H1 (cell line): ENCODE measurements at regions not wholly inside any gene's neighbourhood (a gene's known extent, or its start where the extent isn't known, plus 50 kb on each side); places are given as distances from the start of the nearest gene placed in this dataset.

ENCODE experiments used
- BACH1 ChIP-seq: IDR thresholded peaks from 2 replicates; pipeline ENCODE4 v1.6.1; 2012; ENCODE audit warnings: low read length, improper control_type of control experiment
- CHD7 ChIP-seq: fragments of 300-600 bp; sonication (generic); IDR thresholded peaks from 2 replicates; pipeline ENCODE4 v1.7.1; 2012; ENCODE audit warnings: low read length, moderate library complexity, mild to moderate bottlenecking, inconsistent platforms; ENCODE audit not compliant: insufficient replicate concordance
- E2F6 ChIP-seq: IDR thresholded peaks from 2 replicates; pipeline ENCODE4 v1.6.1; 2012; ENCODE audit warnings: inconsistent platforms
- JUN ChIP-seq: IDR thresholded peaks from 2 replicates; pipeline ENCODE4 v1.6.1; 2011; ENCODE audit warnings: low read depth, mild to moderate bottlenecking, improper control_type of control experiment, low read length
- JUND ChIP-seq: IDR thresholded peaks from 2 replicates; pipeline ENCODE4 v1.6.1; 2011; ENCODE audit warnings: mild to moderate bottlenecking, improper control_type of control experiment, low read length
- KDM1A ChIP-seq: fragments of 200-600, 300-600 bp; sonication (generic); IDR thresholded peaks from 2 replicates; pipeline ENCODE4 v1.7.1; 2016; ENCODE audit warnings: mild to moderate bottlenecking, low read length, borderline replicate concordance
- POLR2A ChIP-seq, 2 experiments: IDR thresholded peaks; 1 replicate in 1 of 2; 2 replicates in 1 of 2; pipeline ENCODE4 v1.6.1; 2011; ENCODE audit warnings: low read depth in 2 of 2, low read length in 2 of 2, mild to moderate bottlenecking in 2 of 2; ENCODE audit errors: control extremely low read depth in 1 of 2
- RNF2 ChIP-seq: fragments of 200-900, 300-1000 bp; sonication (generic); IDR thresholded peaks from 2 replicates; pipeline ENCODE4 v1.7.1; 2016; ENCODE audit warnings: borderline replicate concordance, low read depth, mild to moderate bottlenecking, antibody characterized with exemption, low read length; ENCODE audit not compliant: poor library complexity, severe bottlenecking; ENCODE audit errors: missing control alignments
- RXRA ChIP-seq: IDR thresholded peaks from 2 replicates; pipeline ENCODE4 v1.6.1; 2011; ENCODE audit warnings: low read depth, mild to moderate bottlenecking, low read length, moderate library complexity; ENCODE audit not compliant: insufficient read depth
- SIX5 ChIP-seq: IDR thresholded peaks from 2 replicates; pipeline ENCODE4 v1.6.1; 2011; ENCODE audit warnings: mild to moderate bottlenecking, low read depth, low read length
- SP2 ChIP-seq: IDR thresholded peaks from 2 replicates; pipeline ENCODE4 v1.6.1; 2012; ENCODE audit warnings: mild to moderate bottlenecking, low read length, inconsistent platforms
- SP4 ChIP-seq: IDR thresholded peaks from 2 replicates; pipeline ENCODE4 v1.6.1; 2012; ENCODE audit warnings: low read length, inconsistent platforms
- SRF ChIP-seq: IDR thresholded peaks from 2 replicates; pipeline ENCODE4 v1.6.1; 2011; ENCODE audit warnings: mild to moderate bottlenecking, low read depth, low read length, moderate library complexity

- TF ChIP-seq CHD7: no peak
- no peak for TF ChIP-seq JUND
- no peak for TF ChIP-seq SIX5
- TF ChIP-seq POLR2A (IDR thresholded peaks at IDR 0.05; ENCODE audit: control extremely low read depth in 1 of 2, low read depth in 2 of 2, low read length in 2 of 2): no peak
- no peak for TF ChIP-seq SP2
- no peak for TF ChIP-seq SRF
- no peak for TF ChIP-seq RNF2
- no peak for TF ChIP-seq KDM1A
- TF ChIP-seq JUN: no peak
- no peak for TF ChIP-seq RXRA
- no peak for TF ChIP-seq SP4
- TF ChIP-seq E2F6: no peak
- no peak for TF ChIP-seq BACH1
Measured at GRCh38 chr3:148191966-148192365, 505.7 kb upstream of the AGTR1 start (continued).
